ENCODE measurements at regions not wholly inside any gene's neighbourhood (a gene's known extent, or its start where the extent isn't known, plus 50 kb on each side); places are given as distances from the start of the nearest gene placed in this dataset.

GRCh38 chr5:50969151-50970031 lies 303.0 kb downstream of the PARP8 start:
- Histone ChIP-seq H3K9me3 (no peaks in the 10 kb centered on the region), H3K36me3 (no peaks in the 10 kb centered on the region), H3K4me1 (peaks cover 0 to 43% (median 12%) of the 10 kb centered on the region in 3 donors), H3K27me3 (peaks cover 74% of the 10 kb centered on the region), H3K27ac (peak overlapping the region in 2 of 4 donors; percentile 37 to 75), H3K4me3 (peak overlapping the region; percentile 24 to 54)
- no peak for TF ChIP-seq POLR2A (IDR thresholded peaks at IDR 0.05)
- TF ChIP-seq POLR2AphosphoS5 (IDR thresholded peaks at IDR 0.05): no peak
- TF ChIP-seq, protein P1, sequence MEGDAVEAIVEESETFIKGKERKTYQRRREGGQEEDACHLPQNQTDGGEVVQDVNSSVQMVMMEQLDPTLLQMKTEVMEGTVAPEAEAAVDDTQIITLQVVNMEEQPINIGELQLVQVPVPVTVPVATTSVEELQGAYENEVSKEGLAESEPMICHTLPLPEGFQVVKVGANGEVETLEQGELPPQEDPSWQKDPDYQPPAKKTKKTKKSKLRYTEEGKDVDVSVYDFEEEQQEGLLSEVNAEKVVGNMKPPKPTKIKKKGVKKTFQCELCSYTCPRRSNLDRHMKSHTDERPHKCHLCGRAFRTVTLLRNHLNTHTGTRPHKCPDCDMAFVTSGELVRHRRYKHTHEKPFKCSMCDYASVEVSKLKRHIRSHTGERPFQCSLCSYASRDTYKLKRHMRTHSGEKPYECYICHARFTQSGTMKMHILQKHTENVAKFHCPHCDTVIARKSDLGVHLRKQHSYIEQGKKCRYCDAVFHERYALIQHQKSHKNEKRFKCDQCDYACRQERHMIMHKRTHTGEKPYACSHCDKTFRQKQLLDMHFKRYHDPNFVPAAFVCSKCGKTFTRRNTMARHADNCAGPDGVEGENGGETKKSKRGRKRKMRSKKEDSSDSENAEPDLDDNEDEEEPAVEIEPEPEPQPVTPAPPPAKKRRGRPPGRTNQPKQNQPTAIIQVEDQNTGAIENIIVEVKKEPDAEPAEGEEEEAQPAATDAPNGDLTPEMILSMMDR (IDR thresholded peaks at IDR 0.05): no peak
- TF ChIP-seq EP300 (IDR thresholded peaks at IDR 0.05): no peak
- peak; percentile 49 for ATAC-seq
- 1 to 7% methylated on average over 5 to 21 of the region's 60 CpGs for WGBS, 2 donors (ENCODE audit: low coverage in 1 of 2)

DNA sequence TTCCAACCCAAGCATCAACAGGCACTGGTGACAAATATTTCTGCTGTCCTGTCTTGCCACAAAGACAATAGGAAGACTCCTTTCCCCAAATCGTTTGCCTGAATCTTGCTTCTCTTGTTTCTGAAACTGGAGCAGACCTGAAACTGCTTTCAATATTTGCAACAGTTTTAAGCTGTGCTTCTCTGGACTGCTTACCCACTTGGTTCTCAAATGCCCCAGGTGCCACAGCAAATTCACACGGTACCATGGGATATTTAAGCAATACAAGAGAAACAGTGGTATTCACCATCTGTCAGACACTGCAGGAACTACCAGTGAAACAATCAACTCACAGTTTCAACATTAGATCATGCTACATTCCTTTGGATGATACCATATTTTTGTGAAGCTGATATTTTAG lies 309.4 kb downstream of the PARP8 start:
- Histone ChIP-seq H3K4me3 (no peak overlapping the region), H3K4me1 (no peaks in the 10 kb centered on the region), H3K9me3 (no peaks in the 10 kb centered on the region), H3K27me3 (peaks cover 15% of the 10 kb centered on the region), H3K27ac (no peak overlapping the region), H3K36me3 (no peaks in the 10 kb centered on the region)
- 43 to 44% methylated on average over 2 of the region's 2 CpGs for WGBS, 2 donors (ENCODE audit: low coverage in 1 of 2)
- no peak for ATAC-seq
- TF ChIP-seq EP300 (IDR thresholded peaks at IDR 0.05) (no peak), POLR2AphosphoS5 (IDR thresholded peaks at IDR 0.05) (no peak)
- TF ChIP-seq, protein P1 (IDR thresholded peaks at IDR 0.05): no peak

GRCh38 chr5:50978924-50979323 lies 312.5 kb downstream of the PARP8 start:
- TF ChIP-seq, protein P1 (IDR thresholded peaks at IDR 0.05): no peak
- no peak for TF ChIP-seq POLR2A (IDR thresholded peaks at IDR 0.05)
- TF ChIP-seq POLR2AphosphoS5 (IDR thresholded peaks at IDR 0.05): no peak
- TF ChIP-seq EP300 (IDR thresholded peaks at IDR 0.05): no peak
- H3K27me3 ChIP-seq: peaks cover 4% of the 10 kb centered on the region
- no peaks in the 10 kb centered on the region for H3K36me3 ChIP-seq
- no peak for ATAC-seq
- H3K27ac ChIP-seq: no peak overlapping the region
- 73 to 78% methylated on average over 2 of the region's 2 CpGs for WGBS, 2 donors (ENCODE audit: low coverage in 1 of 2)
- H3K4me1 ChIP-seq: no peaks in the 10 kb centered on the region
- H3K4me3 ChIP-seq: no peak overlapping the region
- no peaks in the 10 kb centered on the region for H3K9me3 ChIP-seq

- TF ChIP-seq EP300 (IDR thresholded peaks at IDR 0.05): no peak
- TF ChIP-seq, protein P1 (IDR thresholded peaks at IDR 0.05): no peak
- no peak for TF ChIP-seq POLR2A (IDR thresholded peaks at IDR 0.05)
- H3K36me3 ChIP-seq: no peaks in the 10 kb centered on the region
These were observed 318.2 kb downstream of the PARP8 start for GRCh38 chr5:50984640-50985039.

More at GRCh38 chr5:50984640-50985039, 318.2 kb downstream of the PARP8 start:
- Histone ChIP-seq H3K4me1 (no peaks in the 10 kb centered on the region), H3K27ac (no peak overlapping the region), H3K27me3 (no peaks in the 10 kb centered on the region), H3K4me3 (no peak overlapping the region), H3K9me3 (no peaks in the 10 kb centered on the region)
- ATAC-seq: no peak
- WGBS, 2 donors (ENCODE audit: low coverage in 1 of 2): 66 to 100% methylated on average over 2 of the region's 2 CpGs
